HL-60 (cell line): ENCODE measurements at regions not wholly inside any gene's neighbourhood (a gene's known extent, or its start where the extent isn't known, plus 50 kb on each side); places are given as distances from the start of the nearest gene placed in this dataset.

Source experiments
- DNase-seq, 2 experiments: peaks; one replicate each; pipeline ENCODE4 v3.0.0-alpha.2; 2010 to 2020; ENCODE audit warnings: low read depth in 1 of 2, low spot score in 1 of 2
- H3K27ac ChIP-seq: fragments of 250-450 bp; sonication (Bioruptor Pico); replicated peaks from 2 replicates; pipeline ENCODE4 v1.5.1; 2020; ENCODE audit warnings: mild to moderate bottlenecking, moderate library complexity
- H3K27me3 ChIP-seq: fragments of 250-450 bp; sonication (Bioruptor Pico); 2 replicates; pipeline ENCODE4 v1.5.1; 2021; ENCODE audit warnings: mild to moderate bottlenecking, moderate library complexity; ENCODE audit not compliant: insufficient read depth, poor library complexity, severe bottlenecking
- H3K4me3 ChIP-seq: replicated peaks from 2 replicates; pipeline ENCODE4 v1.5.1; 2011; ENCODE audit warnings: mild to moderate bottlenecking, control low read depth, low read length; ENCODE audit not compliant: insufficient read depth
- CTCF ChIP-seq: IDR thresholded peaks from one replicate; pipeline ENCODE4 v1.5.1; 2011; ENCODE audit warnings: low read length, control low read depth, inconsistent platforms; ENCODE audit not compliant: insufficient read depth
- GABPA ChIP-seq: IDR thresholded peaks from 2 replicates; pipeline ENCODE4 v1.6.1; 2012; ENCODE audit warnings: low read depth
- POLR2AphosphoS5 ChIP-seq: IDR thresholded peaks from 2 replicates; pipeline ENCODE4 v1.6.1; 2012; ENCODE audit warnings: low read depth
- REST ChIP-seq: IDR thresholded peaks from 2 replicates; pipeline ENCODE4 v1.6.1; 2012; ENCODE audit warnings: low read depth; ENCODE audit not compliant: insufficient replicate concordance
- SPI1 ChIP-seq: IDR thresholded peaks from 2 replicates; pipeline ENCODE4 v1.6.1; 2012; ENCODE audit warnings: low read depth, mild to moderate bottlenecking, borderline replicate concordance

GRCh38 chr10:106520698-106521097 lies 643.8 kb downstream of the SORCS1 start:
- no peaks in the 10 kb centered on the region for H3K27me3 ChIP-seq
- no peak overlapping the region for H3K27ac ChIP-seq
- DNase-seq, result no peak
- no peak overlapping the region for H3K4me3 ChIP-seq
- TF ChIP-seq CTCF (no peak), SPI1 (no peak), REST (no peak), POLR2AphosphoS5 (no peak), GABPA (no peak)

- Histone ChIP-seq H3K27ac (no peak overlapping the region), H3K4me3 (no peak overlapping the region), H3K27me3 (no peaks in the 10 kb centered on the region)
- TF ChIP-seq REST (no peak), GABPA (no peak), CTCF (no peak), SPI1 (no peak), POLR2AphosphoS5 (no peak)
- no peak for DNase-seq
These were observed 645.0 kb downstream of the SORCS1 start for GRCh38 chr10:106519376-106520030.

- no peak for DNase-seq
- H3K27ac ChIP-seq, result no peak overlapping the region
- H3K27me3 ChIP-seq, result no peaks in the 10 kb centered on the region
- no peak for TF ChIP-seq GABPA
- TF ChIP-seq REST, result no peak
- no peak for TF ChIP-seq POLR2AphosphoS5
- no peak for TF ChIP-seq CTCF
- no peak for TF ChIP-seq SPI1
- no peak overlapping the region for H3K4me3 ChIP-seq
These were observed 649.2 kb downstream of the SORCS1 start for GRCh38 chr10:106515206-106515790.
